T-helper 9 cell (primary cell): ENCODE measurements at regions not wholly inside any gene's neighbourhood (a gene's known extent, or its start where the extent isn't known, plus 50 kb on each side); places are given as distances from the start of the nearest gene placed in this dataset.
"Not testable (repeated sequence)": the region's sequence is repeated elsewhere in the genome, so short reads cannot be mapped to it uniquely, and the experiment has no call there.

Experiments used
- DNase-seq: peaks from one replicate; pipeline ENCODE4 v3.0.0-alpha.2; 2020

DNA sequence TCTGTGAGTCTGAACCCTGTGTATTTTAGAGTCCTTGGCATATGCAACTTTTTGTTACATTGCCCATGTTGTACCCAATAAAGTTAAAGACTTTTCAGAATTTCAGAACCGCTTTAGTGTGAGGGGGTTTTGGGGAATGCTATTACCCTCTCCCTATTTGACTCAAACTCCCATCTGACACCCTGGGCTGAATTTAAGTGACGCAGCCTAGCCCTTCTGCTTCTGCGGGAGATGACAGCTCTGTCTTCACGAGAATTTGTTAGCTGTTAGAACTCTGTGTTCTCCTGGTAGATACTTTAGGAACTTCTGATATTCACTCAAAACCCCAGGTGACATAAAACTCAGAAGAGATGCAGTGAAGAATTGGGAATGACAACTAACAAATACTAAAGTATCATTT, 500.6 kb upstream of the ID4 start:
- DNase-seq: no peak

DNA sequence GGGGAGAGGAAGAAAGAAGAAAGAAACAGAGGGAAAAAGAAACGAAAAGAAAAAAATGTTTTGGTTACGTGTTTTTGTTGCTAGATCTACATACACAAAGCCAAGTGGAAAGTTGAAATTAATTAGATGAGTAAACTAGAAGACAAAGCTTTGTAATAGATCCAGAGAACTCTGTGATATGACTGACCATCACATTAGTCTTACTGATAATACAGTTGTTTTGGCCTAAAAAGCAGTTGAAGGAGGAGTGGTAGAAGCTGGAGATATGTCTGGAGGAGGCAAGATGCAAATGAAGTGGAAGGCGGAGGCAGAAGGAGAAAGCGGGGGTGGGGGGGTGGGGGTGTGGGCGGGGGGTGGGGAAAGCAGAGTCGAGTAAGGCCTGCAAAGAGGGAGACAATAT, 500.1 kb upstream of the ID4 start:
- DNase-seq: no peak

- DNase-seq: no peak
These were observed 494.6 kb upstream of the ID4 start for GRCh38 chr6:19342616-19343015.

GRCh38 chr6:19349429-19349828, 487.7 kb upstream of the ID4 start:
- no peak for DNase-seq

GRCh38 chr6:19354181-19354580, 483.0 kb upstream of the ID4 start:
- no peak for DNase-seq

DNA sequence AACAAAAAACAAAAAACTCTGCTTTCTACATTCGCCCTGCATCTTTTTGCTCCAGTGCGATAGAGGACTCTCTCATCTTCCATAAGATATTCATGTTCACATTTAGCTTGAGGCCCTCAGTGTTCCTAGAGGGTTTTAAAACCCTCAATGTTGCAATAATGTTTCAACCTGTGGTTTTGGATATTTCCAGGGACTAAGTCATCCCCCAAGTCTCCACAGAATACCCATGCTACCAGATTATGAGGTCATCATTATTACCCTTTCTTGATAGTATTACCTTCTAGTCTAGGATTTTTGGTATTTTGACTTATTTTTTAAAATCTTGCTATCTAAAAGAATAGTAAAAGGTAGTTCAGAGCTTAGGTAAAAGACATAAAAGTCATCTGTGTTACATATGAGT, 480.5 kb upstream of the ID4 start:
- no peak for DNase-seq

GRCh38 chr6:19362396-19362795, 474.8 kb upstream of the ID4 start:
- no peak for DNase-seq

DNA sequence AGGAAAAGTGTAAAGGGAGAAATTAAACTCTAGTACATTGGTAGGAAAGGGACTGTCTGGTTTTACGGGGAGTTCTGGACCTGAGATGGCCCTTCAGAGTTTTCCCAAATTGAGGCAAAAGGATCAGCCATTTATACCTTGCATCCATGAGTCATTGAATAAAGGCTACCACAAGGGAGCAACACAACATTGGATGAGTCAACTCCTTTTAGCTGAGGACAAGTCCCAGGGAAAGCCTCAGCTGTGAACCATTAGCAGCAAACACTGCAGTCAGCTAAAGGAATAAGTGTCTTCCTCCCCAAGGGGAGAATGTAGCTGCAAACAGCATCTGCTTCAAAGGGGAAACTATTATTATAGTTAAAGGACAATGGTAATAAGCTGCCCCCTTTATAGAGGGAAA, 468.7 kb upstream of the ID4 start:
- DNase-seq: no peak

DNA sequence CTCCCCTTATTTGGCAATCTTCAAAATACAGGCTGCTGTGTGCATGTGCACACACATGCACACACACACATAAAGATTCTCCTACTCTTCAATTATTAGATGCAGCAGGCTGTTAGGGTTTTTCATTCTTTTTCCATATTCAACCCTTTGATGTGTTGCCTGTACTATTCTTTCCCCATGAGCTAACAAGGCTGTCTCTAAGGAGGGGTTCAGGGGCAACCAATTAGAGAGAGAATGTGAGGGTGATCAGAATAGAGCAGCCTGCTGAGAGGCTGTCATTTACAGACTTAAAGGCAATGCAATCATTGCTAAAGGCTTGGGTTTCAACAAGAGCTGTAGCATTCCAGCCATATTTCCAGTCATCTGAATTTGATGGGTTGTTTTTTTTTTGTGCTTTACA, 467.4 kb upstream of the ID4 start:
- DNase-seq: no peak

- DNase-seq: no peak
These were observed 466.3 kb upstream of the ID4 start for GRCh38 chr6:19370831-19371230.

DNA sequence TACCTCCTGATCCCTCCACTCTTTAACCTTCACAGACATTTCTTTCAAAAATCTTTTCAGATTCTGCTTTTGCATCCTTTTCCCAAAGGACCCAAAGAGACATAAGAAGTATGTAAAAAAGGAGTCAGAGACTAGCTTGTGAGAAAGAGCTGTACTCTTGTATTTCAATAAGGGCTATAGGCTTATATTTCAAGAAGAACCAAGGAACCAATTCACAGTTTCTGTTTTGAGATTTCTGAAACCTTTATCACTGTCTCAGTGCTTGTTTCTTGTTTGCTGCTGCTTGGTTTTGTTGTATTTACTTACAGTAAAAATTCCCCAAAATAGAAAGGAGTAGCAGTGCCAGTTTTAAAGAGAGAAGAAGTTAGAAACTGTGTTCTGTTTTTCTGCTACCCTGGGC, 461.6 kb upstream of the ID4 start:
- no peak for DNase-seq

GRCh38 chr6:19377722-19378121, 459.4 kb upstream of the ID4 start:
- DNase-seq: no peak

GRCh38 chr6:19380293-19380692, 456.9 kb upstream of the ID4 start:
- DNase-seq: no peak

DNA sequence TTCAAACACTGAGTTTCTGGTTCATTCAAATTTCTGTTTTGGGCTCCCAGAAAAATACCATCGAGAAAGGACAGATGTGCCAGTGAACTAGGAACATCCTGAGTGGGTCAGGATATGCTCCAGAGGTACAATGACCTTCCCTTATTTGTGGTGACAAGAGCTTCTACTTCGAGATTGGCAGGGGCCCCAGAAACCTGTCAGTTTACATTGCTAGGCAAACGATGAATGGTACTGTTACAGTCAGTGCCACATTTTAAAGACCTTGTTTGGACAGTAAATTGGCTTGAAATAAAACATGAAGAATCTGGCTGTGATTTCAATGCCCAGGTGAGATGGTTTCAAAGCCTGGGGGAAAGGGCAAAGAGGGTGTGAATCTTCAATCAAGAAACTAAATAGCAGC, 454.5 kb upstream of the ID4 start:
- no peak for DNase-seq

GRCh38 chr6:19391926-19392325, 445.2 kb upstream of the ID4 start:
- DNase-seq: no peak

DNA sequence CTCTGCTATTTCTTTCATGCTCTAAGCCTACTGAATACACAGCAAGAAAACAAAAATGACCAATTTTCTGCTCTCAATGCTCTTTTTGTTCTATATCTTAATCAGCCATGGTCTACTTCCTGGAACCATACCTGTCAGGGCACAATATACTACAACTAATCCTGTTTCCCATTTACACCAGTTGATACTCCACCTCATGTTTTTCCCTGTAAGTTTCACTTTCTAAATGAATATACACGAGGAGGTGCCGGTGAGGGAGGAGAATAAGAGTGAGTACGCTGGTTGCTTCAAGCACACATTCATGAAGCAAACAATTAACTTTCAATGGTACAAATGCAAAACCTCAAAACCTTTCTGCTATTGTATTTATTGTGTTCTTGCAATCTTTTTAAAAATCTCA, 443.1 kb upstream of the ID4 start:
- no peak for DNase-seq

DNA sequence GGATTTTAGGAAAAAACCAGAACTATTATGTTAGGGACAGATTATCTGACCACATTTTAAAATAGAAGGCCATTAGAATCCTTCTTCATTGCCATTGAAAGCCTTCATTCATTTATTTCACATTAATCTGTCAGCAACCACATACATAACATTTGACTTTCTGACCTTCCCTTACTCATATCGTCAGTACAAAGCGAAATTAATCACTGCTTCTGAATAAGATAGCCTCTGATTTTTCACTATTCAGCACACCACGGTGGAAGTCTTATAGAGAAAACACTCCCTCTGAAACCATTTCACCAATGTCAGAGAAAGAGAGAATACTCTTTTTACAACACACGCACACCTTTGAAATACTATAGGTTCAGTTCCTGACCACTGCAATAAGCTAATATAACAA, 442.5 kb upstream of the ID4 start:
- DNase-seq: no peak

- DNase-seq: no peak
These were observed 441.9 kb upstream of the ID4 start for GRCh38 chr6:19395316-19395715.

- DNase-seq: no peak
These were observed 437.8 kb upstream of the ID4 start for GRCh38 chr6:19399406-19399805.

DNA sequence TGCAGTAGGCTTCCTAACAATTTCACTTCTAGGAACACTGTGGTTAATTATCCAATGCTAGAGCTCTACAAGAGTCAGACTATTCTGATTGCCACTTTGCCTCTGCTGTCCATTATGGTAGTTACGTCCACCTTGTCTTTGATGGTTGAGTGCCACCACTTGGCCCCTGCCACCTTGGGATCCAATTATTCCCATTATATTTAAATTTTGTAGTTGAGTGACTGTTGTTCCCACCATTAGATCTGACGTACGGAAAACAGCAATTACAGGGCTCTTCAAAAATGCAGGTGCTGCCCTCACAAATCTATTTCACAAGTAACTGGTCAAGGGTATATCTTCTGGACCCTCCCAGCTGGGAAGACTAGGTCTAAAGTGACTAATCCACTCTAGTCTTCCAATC, 432.3 kb upstream of the ID4 start:
- not testable (repeated sequence) for DNase-seq

DNA sequence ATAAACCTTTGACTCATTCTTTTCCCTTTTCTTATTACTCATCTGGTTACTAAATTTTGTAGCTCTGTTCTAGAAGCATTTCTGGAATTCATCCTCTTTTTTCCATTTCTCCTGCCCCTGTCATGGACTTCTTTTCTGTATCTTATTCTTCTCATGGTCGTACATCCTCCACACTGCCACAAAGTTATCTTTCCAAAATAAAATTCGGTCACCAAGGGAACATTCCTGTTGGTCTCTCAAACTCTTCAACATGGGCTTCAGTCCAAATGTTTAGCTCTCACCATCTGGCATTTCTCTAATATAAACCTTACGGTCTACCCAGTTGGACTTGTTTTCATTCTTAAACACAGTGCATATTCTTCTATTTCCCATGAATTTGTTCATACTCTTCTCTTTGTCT, 428.8 kb upstream of the ID4 start:
- DNase-seq: no peak

- DNase-seq: no peak
These were observed 426.7 kb upstream of the ID4 start for GRCh38 chr6:19410481-19410880.

- DNase-seq: no peak
These were observed 423.8 kb upstream of the ID4 start for GRCh38 chr6:19413323-19413722.

GRCh38 chr6:19415605-19416326, 421.4 kb upstream of the ID4 start:
- DNase-seq: no peak

DNA sequence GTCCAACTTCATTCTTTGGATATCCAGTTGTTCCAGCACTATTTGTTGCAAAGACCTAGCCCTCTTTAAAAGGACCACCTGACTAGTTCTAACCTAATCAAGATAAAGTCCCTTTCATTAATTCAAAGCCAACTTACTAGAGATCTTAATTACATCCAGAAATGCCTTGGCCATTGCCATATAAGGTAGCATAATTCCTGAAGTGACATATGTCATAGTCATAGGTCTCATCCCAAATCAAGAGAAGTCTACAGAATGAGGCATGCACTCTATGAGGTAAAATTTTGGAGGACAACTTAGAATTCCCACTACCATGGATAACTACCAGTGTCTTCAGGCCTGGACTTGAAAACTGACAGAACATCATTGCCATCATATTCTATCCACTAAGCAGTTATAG, 420.4 kb upstream of the ID4 start:
- no peak for DNase-seq

DNA sequence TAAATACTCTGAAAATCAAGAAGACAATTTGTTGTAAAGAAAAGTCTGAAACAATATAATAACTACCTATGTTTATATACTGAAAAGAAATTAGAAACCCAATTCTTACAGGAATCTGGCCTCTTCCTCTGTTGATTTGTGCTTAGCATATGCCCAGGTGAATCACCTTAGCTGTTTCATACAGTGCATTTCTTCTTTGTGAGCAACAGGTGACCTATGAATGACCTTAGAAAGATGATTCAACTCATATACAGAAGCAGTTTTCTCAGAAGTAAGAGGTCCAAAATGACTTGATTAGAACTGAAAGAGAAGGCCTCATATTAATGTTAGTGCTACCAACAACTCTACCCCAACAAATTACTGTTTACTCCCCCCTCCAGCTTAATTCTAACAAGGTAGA, 419.5 kb upstream of the ID4 start:
- no peak for DNase-seq
